Liver (tissue), 7 donors: ENCODE measurements at regions not wholly inside any gene's neighbourhood (a gene's known extent, or its start where the extent isn't known, plus 50 kb on each side); places are given as distances from the start of the nearest gene placed in this dataset.
"Not testable (repeated sequence)": the region's sequence is repeated elsewhere in the genome, so short reads cannot be mapped to it uniquely, and the experiment has no call there.

Experiments
- DNase-seq: peaks from one replicate; pipeline ENCODE4 v3.0.0-alpha.2; 2017; ENCODE audit warnings: low spot score
- H3K27ac ChIP-seq, 2 donors: one replicate each; pipeline ENCODE4 v1.7.0; 2013; ENCODE audit warnings: inconsistent platforms in 2 of 2, low read length in 2 of 2, control low read depth in 1 of 2, low read depth in 1 of 2, mild to moderate bottlenecking in 1 of 2
- H3K27me3 ChIP-seq, 4 donors: one replicate each; pipeline versions ENCODE4 v1.6.1 to v1.7.0; 2013; ENCODE audit warnings: low read length in 3 of 4, inconsistent platforms in 1 of 4, mild to moderate bottlenecking in 1 of 4, moderate library complexity in 1 of 4; ENCODE audit not compliant: control insufficient read depth in 4 of 4, insufficient read depth in 4 of 4
- H3K36me3 ChIP-seq, 4 donors: one replicate each; pipeline versions ENCODE4 v1.6.1 to v1.7.0; 2013; ENCODE audit warnings: low read length in 3 of 4, mild to moderate bottlenecking in 3 of 4, low read depth in 1 of 4, moderate library complexity in 1 of 4; ENCODE audit not compliant: control insufficient read depth in 4 of 4, insufficient read depth in 3 of 4
- H3K4me1 ChIP-seq, 4 donors: one replicate each; pipeline versions ENCODE4 v1.6.1 to v1.7.0; 2013; ENCODE audit warnings: low read length in 3 of 4, mild to moderate bottlenecking in 3 of 4, moderate library complexity in 1 of 4; ENCODE audit not compliant: control insufficient read depth in 4 of 4, insufficient read depth in 4 of 4
- H3K4me3 ChIP-seq, 3 donors: one replicate each; pipeline versions ENCODE4 v1.6.1 to v1.7.0; 2013; ENCODE audit warnings: low read length in 3 of 3, control low read depth in 1 of 3, low read depth in 1 of 3, mild to moderate bottlenecking in 1 of 3
- H3K9ac ChIP-seq, 2 donors: one replicate each; pipeline ENCODE4 v1.7.0; 2013; ENCODE audit warnings: low read length in 2 of 2, mild to moderate bottlenecking in 2 of 2, moderate library complexity in 2 of 2, control low read depth in 1 of 2, low read depth in 1 of 2
- H3K9me3 ChIP-seq, 4 donors: one replicate each; pipeline versions ENCODE4 v1.6.1 to v1.7.0; 2013; ENCODE audit warnings: low read length in 3 of 4; ENCODE audit not compliant: control insufficient read depth in 4 of 4
- ATF3 ChIP-seq: IDR thresholded peaks from 2 replicates; pipeline ENCODE4 v1.6.1; 2016; ENCODE audit warnings: antibody characterized with exemption
- FOXA1 ChIP-seq: IDR thresholded peaks from 2 replicates; pipeline ENCODE4 v1.6.1; 2016; ENCODE audit warnings: antibody characterized with exemption
- FOXA2 ChIP-seq: IDR thresholded peaks from 2 replicates; pipeline ENCODE4 v1.6.1; 2016; ENCODE audit warnings: antibody characterized with exemption
- GABPA ChIP-seq, 2 donors: IDR thresholded peaks in 1 of 2; conservative IDR thresholded peaks in 1 of 2; 2 replicates each; pipeline ENCODE4 v1.6.1; 2016; ENCODE audit warnings: antibody characterized with exemption in 2 of 2, mild to moderate bottlenecking in 1 of 2, moderate library complexity in 1 of 2
- HNF4A ChIP-seq, 2 donors: conservative IDR thresholded peaks; 2 replicates each; pipeline ENCODE4 v1.6.1; 2016; ENCODE audit warnings: antibody characterized with exemption in 2 of 2, mild to moderate bottlenecking in 2 of 2
- HNF4G ChIP-seq: IDR thresholded peaks from 2 replicates; pipeline ENCODE4 v1.6.1; 2016; ENCODE audit warnings: antibody characterized with exemption
- NR2F2 ChIP-seq: IDR thresholded peaks from 2 replicates; pipeline ENCODE4 v1.6.1; 2016; ENCODE audit warnings: antibody characterized with exemption
- RAD21 ChIP-seq, 2 donors: IDR thresholded peaks; 2 replicates each; pipeline ENCODE4 v1.6.1; 2016; ENCODE audit warnings: antibody characterized with exemption in 2 of 2, mild to moderate bottlenecking in 2 of 2
- REST ChIP-seq: IDR thresholded peaks from 2 replicates; pipeline ENCODE4 v1.6.1; 2016; ENCODE audit warnings: antibody characterized with exemption, mild to moderate bottlenecking
- RXRA ChIP-seq, 2 donors: IDR thresholded peaks; 2 replicates each; pipeline ENCODE4 v1.6.1; 2017 to 2018; ENCODE audit warnings: antibody characterized with exemption in 2 of 2, mild to moderate bottlenecking in 1 of 2
- SP1 ChIP-seq: IDR thresholded peaks from 2 replicates; pipeline ENCODE4 v1.6.1; 2018; ENCODE audit warnings: antibody characterized with exemption, mild to moderate bottlenecking
- TAF1 ChIP-seq: conservative IDR thresholded peaks from 2 replicates; pipeline ENCODE4 v1.6.1; 2016; ENCODE audit warnings: antibody characterized with exemption, mild to moderate bottlenecking
- YY1 ChIP-seq: IDR thresholded peaks from 2 replicates; pipeline ENCODE4 v1.6.1; 2016; ENCODE audit warnings: antibody characterized with exemption, mild to moderate bottlenecking
- ZBTB33 ChIP-seq: IDR thresholded peaks from 2 replicates; pipeline ENCODE4 v1.6.1; 2016; ENCODE audit warnings: antibody characterized with exemption
- WGBS: extraction: QIAGEN DNeasy Blood & Tissue Kit; methylation state at CpG from one replicate; pipeline ENCODE4 v1.1.7; 2013; 5-methylcytosine and 5-hydroxymethylcytosine counted together
- donor health status: healthy.
- donor health status: healthy.
- donor health status: healthy.
- donor health status: healthy.

- TF ChIP-seq HNF4A (conservative IDR thresholded peaks at IDR 0.05) (no peak), RAD21 (IDR thresholded peaks at IDR 0.05) (no peak), SP1 (no peak), FOXA2 (no peak), FOXA1 (no peak), GABPA (IDR thresholded peaks at IDR 0.05 in 1 of 2, conservative IDR thresholded peaks at IDR 0.05 in 1 of 2) (no peak), NR2F2 (no peak), TAF1 (no peak), REST (no peak), HNF4G (no peak), YY1 (no peak), ATF3 (no peak), RXRA (IDR thresholded peaks at IDR 0.05) (no peak), ZBTB33 (no peak)
- Histone ChIP-seq H3K27me3 (peaks cover 0 to 3% (median under 1%) of the 10 kb centered on the region in 4 donors), H3K9ac (no peak overlapping the region), H3K4me3 (no peak overlapping the region), H3K9me3 (no peaks in the 10 kb centered on the region), H3K27ac (no peak overlapping the region), H3K36me3 (no peaks in the 10 kb centered on the region), H3K4me1 (no peaks in the 10 kb centered on the region)
- no peak for DNase-seq
- WGBS, result 85% methylated on average over 2 of the region's 2 CpGs
Measured at GRCh38 chr4:17008834-17009345, 110.4 kb upstream of the LDB2 start.

- 67% methylated on average over 16 of the region's 16 CpGs for WGBS
- H3K4me1 ChIP-seq, H3K9me3 ChIP-seq, H3K4me3 ChIP-seq, H3K36me3 ChIP-seq, H3K27me3 ChIP-seq, DNase-seq, H3K27ac ChIP-seq, H3K9ac ChIP-seq: not testable (repeated sequence)
Measured at GRCh38 chr4:17003606-17004392, 105.4 kb upstream of the LDB2 start.
